Liver (tissue), 3 donors: ENCODE measurements at regions not wholly inside any gene's neighbourhood (a gene's known extent, or its start where the extent isn't known, plus 50 kb on each side); places are given as distances from the start of the nearest gene placed in this dataset.

Source experiments
- ATF3 ChIP-seq: IDR thresholded peaks from 2 replicates; pipeline ENCODE4 v1.6.1; 2016; ENCODE audit warnings: antibody characterized with exemption
- CTCF ChIP-seq: fragments of 150-350 bp; IDR thresholded peaks from 2 replicates; pipeline ENCODE4 v1.5.1; 2017; ENCODE audit warnings: improper control_type of control experiment, low read depth, low read length; ENCODE audit not compliant: missing input control
- EGR1 ChIP-seq, 2 donors: IDR thresholded peaks; 2 replicates each; pipeline ENCODE4 v1.6.1; 2016 to 2018; ENCODE audit warnings: antibody characterized with exemption in 2 of 2, low read depth in 2 of 2
- FOXA1 ChIP-seq: IDR thresholded peaks from 2 replicates; pipeline ENCODE4 v1.6.1; 2016; ENCODE audit warnings: antibody characterized with exemption
- HNF4G ChIP-seq: IDR thresholded peaks from 2 replicates; pipeline ENCODE4 v1.6.1; 2016; ENCODE audit warnings: antibody characterized with exemption
- JUND ChIP-seq, 2 donors: IDR thresholded peaks; 2 replicates each; pipeline ENCODE4 v1.6.1; 2016; ENCODE audit warnings: antibody characterized with exemption in 2 of 2
- MAX ChIP-seq: IDR thresholded peaks from 2 replicates; pipeline ENCODE4 v1.6.1; 2016; ENCODE audit warnings: antibody characterized with exemption
- RAD21 ChIP-seq, 2 donors: IDR thresholded peaks; 2 replicates each; pipeline ENCODE4 v1.6.1; 2016; ENCODE audit warnings: antibody characterized with exemption in 2 of 2, mild to moderate bottlenecking in 2 of 2
- REST ChIP-seq: IDR thresholded peaks from 2 replicates; pipeline ENCODE4 v1.6.1; 2016; ENCODE audit warnings: antibody characterized with exemption, mild to moderate bottlenecking
- RXRA ChIP-seq, 2 donors: IDR thresholded peaks; 2 replicates each; pipeline ENCODE4 v1.6.1; 2017 to 2018; ENCODE audit warnings: antibody characterized with exemption in 2 of 2, mild to moderate bottlenecking in 1 of 2
- SP1 ChIP-seq: IDR thresholded peaks from 2 replicates; pipeline ENCODE4 v1.6.1; 2018; ENCODE audit warnings: antibody characterized with exemption, mild to moderate bottlenecking
- TAF1 ChIP-seq: conservative IDR thresholded peaks from 2 replicates; pipeline ENCODE4 v1.6.1; 2016; ENCODE audit warnings: antibody characterized with exemption, mild to moderate bottlenecking
- YY1 ChIP-seq: IDR thresholded peaks from 2 replicates; pipeline ENCODE4 v1.6.1; 2016; ENCODE audit warnings: antibody characterized with exemption, mild to moderate bottlenecking
- ZBTB33 ChIP-seq: IDR thresholded peaks from 2 replicates; pipeline ENCODE4 v1.6.1; 2016; ENCODE audit warnings: antibody characterized with exemption
- donor health status: healthy.
- donor health status: healthy.

GRCh38 chr1:169044971-169045370 is 61.5 kb upstream of the ATP1B1 start:
- TF ChIP-seq RXRA (IDR thresholded peaks at IDR 0.05) (no peak), ATF3 (no peak), TAF1 (no peak), CTCF (no peak), RAD21 (IDR thresholded peaks at IDR 0.05) (no peak), REST (no peak), EGR1 (IDR thresholded peaks at IDR 0.05; ENCODE audit: low read depth in 2 of 2) (no peak), YY1 (no peak), SP1 (no peak), ZBTB33 (no peak), MAX (no peak), HNF4G (no peak), FOXA1 (no peak), JUND (IDR thresholded peaks at IDR 0.05) (no peak)
